H1 (cell line): ENCODE measurements at regions not wholly inside any gene's neighbourhood (a gene's known extent, or its start where the extent isn't known, plus 50 kb on each side); places are given as distances from the start of the nearest gene placed in this dataset.
A peak's percentile ranks its signal among the peaks of the same experiment; 100 is the strongest.

Source experiments
- CTCF ChIP-seq, 3 experiments: IDR thresholded peaks; 1 replicate in 2 of 3; 2 replicates in 1 of 3; pipeline versions ENCODE4 v1.5.1 to v1.6.1; 2011; ENCODE audit warnings: low read length in 3 of 3, mild to moderate bottlenecking in 3 of 3, inconsistent platforms in 2 of 3, low read depth in 1 of 3, moderate library complexity in 1 of 3; ENCODE audit not compliant: insufficient read depth in 1 of 3; ENCODE audit errors: control extremely low read depth in 1 of 3

GRCh38 chr4:86482306-86483172 lies 111.6 kb upstream of the PTPN13 start (continued):
- TF ChIP-seq CTCF (IDR thresholded peaks at IDR 0.05; ENCODE audit: control extremely low read depth in 1 of 3, insufficient read depth in 1 of 3, low read depth in 1 of 3, low read length in 3 of 3) = peak in 2 of 3 experiments; percentile 28 to 60; a peak in 2 of 4 replicates
